GM19099 (cell line): ENCODE measurements at regions not wholly inside any gene's neighbourhood (a gene's known extent, or its start where the extent isn't known, plus 50 kb on each side); places are given as distances from the start of the nearest gene placed in this dataset.

Experiments used
- POLR2A ChIP-seq: IDR thresholded peaks from 3 replicates; pipeline ENCODE4 v1.6.1; 2011; ENCODE audit warnings: low read depth; ENCODE audit not compliant: insufficient read length; ENCODE audit errors: extremely low read depth

DNA sequence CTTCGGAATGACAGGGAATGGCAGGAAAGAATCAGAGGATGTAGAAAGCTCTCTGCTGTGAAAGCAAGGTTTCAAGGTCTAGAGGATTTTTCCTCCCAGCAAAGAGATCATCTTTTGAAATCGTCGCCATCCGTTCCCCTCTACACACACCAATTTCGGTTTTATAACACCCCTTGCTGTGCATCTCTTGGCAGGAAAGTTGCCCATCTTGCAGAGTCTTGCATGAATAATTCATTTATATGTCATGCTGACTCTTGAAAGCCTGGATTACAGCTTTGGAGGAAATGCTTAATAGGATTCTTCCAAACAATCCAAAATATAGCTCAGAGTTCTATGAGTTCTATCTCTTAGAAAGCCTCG is 262.7 kb downstream of the CHL1 start:
- no peak for TF ChIP-seq POLR2A

DNA sequence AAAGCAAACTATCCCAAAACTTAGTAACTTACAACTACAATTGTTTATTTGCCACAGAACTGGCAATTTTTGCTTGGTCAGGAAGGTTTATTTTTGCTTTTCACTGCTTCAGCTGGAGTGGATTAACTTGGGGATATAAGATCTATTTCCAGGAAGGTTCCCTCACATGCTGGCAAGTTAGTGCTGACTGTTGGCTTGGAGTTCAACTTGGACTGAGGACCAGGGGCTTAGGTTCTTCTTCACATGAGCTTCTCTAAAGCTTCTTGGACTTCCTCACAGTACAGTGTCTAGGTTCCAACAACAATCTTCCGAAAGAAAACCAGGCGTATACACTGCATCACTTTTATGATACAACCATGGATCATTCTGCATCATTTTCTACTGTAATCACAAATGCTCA is 264.4 kb downstream of the CHL1 start:
- TF ChIP-seq POLR2A, result no peak

DNA sequence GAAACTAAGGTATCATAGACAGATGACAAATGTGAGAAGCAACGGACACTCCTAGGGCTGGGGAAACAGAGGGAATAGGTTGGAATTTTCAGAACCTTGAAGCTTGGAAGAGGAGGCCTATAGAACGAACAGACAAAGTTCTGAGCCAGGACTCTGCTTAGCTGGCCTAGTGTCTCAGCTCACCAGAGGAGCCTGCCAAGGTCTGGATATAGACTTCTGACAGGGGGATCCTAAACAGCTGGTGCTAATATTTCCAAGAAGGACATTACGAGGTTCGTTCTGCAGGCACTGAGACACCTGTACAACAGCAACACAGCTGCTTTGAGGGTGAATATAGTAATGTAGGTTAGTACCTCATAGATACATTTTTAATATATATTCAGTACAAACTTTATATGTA is 266.3 kb downstream of the CHL1 start:
- no peak for TF ChIP-seq POLR2A

DNA sequence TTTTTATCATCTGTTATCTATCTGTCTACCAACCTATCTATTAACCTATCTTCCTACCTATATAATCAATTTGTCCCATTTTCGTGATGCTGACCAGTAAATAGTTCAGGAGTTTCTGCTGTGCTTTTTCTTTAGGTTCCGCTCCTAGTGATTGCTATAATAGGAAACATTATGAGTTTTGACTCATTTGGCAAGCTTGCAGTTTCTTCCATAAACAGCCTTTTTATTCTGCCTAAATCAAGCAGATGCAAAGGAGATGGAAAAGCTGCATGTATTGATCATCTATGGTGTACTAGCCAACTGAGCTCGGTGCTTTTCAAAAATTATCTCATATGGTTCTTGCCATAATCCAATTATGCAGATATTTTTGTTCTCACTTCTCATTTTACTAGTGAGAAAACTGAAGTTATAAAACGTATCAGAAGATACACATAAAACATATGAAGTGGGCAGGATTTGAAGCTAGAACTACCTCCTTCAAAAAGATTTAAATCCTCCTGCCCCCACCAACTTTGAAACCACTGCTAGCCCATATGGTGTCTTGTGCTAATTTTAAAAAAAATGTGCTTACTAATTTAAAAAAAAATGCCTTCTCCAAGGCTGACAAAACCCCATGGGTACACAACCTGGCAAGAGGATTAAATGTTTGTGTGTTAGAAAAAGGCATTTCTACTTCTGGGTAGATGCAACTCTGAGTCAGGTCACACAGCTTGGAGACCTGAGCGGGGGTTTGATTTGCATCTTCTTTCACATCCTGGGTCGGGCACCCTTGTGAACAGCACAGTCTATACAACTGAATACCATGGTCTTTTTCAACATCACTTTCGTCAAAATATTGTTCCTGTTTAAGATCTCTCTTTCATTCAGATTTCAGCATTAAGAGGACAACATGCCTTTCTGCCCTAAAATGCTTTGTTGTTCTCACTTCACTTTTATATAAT is 267.0 kb downstream of the CHL1 start:
- peak; percentile 28 for TF ChIP-seq POLR2A

DNA sequence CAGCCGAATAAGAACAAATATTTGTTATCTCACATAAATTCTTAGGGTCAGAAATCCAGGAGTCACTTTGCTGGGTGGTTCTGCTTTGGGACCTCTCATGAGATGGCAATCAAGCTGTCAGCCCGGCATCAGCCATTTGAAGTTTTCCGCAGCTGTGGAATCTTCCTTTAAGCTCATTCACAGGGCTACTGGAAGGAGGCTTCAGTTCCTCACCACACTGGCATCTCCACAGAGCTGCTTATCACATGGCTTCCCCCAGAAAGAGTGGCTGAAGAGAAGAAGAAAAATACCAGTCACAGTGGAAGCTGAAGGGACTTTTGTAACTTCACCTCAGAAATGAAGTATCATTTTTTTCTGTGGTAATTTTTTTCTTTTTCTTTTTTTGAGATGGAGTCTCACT is 267.7 kb downstream of the CHL1 start:
- peak; percentile 2 for TF ChIP-seq POLR2A

DNA sequence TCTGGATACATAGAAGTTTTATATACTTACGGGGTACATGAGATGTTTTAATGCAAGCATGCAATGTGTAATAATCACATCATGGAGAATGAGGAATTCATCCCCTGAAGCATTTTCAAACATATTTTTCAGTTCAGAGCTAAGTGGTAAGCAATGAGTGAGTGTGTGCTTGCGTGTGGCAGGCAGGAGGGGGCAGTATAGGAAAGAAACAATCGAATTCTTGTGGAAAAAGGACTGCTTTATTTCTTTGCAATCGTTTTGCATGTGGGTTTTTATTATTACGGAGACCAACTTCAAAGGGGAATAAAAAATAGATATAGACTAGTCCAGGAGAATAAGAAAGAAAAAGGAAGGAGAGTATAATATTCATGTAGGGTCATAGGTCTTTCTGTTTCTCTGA is 271.6 kb downstream of the CHL1 start:
- no peak for TF ChIP-seq POLR2A

DNA sequence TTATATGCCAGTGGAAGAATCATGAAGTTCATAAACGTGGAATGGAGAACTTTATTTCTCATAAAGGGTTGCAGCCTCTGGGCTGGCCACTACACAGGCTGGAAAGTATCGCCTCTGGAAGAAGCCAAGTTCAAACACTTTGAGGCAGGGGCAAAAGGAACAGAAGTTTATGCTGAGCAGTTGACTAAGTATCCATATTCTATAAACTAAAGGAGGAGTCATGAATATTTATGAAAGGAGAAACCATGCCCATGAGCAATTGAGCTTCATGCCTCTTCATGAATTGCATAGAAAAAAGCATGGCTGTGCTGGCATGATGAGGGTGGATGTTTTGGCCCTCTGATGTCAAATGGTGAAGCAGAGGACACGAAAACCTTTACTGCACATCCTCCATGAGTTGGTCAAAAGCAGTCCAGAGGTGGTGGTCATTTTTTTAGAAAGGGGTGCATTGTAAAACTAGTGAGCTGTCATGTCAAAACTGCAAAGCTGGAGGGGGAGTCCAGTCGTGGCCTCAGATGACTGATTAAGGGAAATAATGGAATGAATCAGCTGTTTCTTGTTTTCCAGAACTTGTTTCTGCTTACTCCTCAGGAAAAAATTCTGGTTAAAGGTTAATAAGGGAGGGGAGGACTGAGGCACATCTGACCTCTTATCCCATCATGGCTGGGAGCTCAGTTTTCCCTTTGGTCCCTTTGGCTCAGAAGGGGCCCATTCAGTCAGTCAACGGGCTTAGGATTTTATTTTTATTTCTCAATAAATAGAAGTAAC is 276.7 kb downstream of the CHL1 start:
- no peak for TF ChIP-seq POLR2A

DNA sequence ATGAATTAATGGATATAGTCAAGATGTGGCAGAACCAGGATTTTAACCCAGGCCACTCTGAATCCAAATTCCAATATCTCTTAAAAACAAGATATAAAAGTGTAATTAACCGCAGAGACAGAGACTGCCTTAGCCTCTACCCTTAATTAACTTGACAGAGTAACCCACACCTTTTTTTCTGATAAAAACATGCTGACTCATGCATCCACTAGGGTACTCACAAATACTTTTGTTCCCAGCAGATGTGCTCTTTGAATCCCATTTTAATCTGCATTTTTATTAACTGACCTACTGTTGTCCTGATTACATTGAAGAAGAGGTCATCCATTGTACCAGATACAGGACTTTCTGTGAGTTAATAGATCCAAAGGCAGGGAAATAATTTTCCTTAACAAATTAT is 278.3 kb downstream of the CHL1 start:
- no peak for TF ChIP-seq POLR2A

DNA sequence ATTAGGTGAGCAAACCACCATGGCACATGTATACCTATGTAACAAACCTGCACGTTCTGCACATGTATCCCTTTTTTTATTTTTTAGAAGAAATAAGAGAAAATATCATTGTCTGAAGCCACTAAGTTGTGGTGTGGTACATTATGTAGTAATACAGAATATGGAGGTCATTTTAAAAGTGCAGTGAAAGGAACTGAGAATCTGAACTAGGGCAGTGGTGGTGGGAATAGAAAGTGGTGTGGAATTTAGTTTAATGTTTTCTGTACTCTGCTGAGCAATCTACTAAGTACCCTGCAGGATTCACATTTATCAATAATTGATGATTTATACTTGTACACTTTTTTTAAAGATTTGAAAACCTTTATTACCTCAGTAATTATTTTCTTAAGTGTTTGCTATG is 283.5 kb downstream of the CHL1 start:
- no peak for TF ChIP-seq POLR2A

DNA sequence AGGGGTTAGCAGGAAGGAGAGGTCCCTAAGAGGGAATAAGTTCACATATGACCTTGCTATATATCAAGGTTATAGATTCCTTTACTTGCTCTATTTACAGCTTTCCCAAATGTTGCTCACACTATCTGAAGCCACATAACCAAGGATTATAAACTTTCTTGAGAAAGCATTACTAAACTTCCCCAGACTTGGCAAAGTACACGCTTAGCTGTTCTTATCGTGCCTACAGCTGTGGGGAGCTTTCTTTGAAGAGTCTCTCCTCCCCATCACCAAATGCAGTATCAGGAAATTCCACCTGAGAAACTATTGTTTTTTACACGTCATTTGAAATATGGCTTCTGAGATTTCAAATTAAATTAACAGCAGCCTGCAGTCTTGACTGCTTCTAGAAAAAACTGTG is 284.5 kb downstream of the CHL1 start:
- no peak for TF ChIP-seq POLR2A

DNA sequence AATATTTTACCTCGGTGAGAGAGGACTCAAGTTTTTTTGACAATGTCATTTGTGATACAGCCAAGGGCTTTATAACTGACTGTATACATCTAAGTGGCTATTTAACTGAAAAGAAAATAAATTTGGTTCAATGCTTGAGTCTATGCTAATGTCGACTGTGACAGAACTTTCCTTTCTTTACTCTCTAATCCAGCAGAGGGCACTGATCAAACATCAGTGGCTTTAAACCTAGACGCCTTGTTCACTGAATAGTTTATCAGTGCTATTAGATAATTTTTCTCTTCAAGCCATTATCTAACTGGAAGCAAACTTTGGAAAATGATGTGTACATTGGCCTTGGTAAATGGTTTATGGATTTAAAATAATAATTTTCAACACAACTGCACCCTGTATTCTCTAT is 285.1 kb downstream of the CHL1 start:
- no peak for TF ChIP-seq POLR2A

DNA sequence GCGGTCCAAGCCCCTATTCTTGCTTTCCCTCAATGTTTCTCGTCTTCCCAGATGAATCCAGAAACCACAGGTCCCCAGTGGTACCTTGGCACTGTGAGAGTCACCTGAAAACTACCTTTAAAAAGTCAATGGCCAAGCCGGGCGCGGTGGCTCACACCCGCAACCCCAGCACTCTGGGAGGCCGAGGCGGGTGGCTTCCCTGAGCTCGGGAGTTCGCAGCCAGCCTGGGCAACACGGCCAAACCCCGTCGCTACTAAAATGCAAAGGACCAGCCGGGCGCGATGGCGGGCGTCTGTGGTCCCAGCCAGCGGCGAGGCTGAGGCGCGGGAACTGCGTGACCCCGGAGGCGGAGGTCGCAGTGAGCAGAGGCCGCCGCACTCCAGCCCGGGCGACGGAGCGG is 285.9 kb downstream of the CHL1 start:
- TF ChIP-seq POLR2A, result no peak

DNA sequence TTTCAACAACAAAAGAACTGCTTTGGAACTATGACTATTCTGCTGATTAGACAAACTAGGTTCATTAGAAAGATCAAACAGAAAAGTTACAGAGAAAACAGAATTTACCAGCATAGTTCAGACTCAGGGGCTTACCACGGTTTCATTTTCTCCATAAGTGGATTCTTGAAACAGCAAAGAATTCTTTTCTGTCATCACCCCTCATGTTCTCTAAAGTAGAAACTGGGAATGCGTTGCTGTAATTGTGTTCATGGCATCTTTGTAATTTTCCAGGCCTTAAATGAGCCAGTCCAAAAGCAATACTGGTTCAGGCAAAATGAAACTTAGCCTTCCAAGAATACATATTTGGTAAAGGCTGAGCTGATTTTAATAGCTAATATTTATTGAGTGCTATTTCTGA is 287.8 kb downstream of the CHL1 start:
- TF ChIP-seq POLR2A, result no peak

DNA sequence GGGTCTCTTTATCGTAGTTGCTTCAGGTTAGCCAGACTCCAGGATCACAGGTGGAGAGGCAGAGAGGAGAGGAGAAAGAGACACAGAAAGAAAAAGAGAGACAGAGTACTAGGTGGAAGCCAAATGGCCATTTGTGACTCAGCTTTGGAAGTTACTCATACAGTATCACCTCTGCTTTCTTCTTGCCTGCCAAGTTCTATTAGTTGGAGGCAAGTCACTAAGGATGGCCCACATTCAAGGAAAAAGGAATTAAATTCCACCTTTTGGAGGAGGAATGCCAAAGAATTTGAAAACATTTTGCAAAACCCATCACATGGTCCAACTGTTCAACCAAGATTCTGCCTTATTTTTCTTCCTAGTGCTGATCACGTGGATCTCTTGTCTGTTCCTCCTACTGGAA is 291.1 kb downstream of the CHL1 start:
- no peak for TF ChIP-seq POLR2A

DNA sequence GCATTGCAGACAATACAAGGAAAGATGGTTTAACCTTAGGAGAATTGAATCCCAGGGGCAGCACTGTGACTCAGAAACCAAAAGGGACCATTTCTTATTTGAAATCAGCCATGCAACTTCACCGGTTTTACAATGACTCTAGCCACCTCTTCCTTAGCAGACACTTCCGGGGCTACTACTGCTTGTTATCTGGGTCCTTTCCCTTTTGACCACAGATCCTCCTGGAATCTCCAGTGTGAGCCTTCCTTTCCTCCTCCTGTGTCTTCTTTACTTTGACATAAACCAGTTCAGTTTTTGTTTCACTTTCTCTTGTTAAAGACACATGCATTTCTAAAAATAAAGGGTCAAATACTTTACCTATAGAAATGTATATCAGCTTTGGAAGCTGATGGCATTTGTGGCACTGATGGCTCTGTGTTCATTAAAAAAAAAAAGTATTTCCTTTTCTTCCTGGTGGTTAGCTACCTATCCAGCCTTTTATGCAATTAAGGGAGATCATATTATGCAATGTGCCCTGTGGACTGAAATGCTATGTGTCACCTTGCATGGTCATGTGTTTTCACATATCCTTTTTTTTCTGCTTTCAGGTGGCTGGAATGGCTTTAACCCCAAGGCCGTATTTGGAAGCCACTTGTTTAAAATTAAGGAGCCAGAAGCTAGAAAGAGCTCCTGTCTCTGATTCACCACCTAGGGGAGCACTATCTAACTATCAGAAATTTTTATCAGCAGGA is 296.2 kb downstream of the CHL1 start:
- TF ChIP-seq POLR2A, result no peak
